ENCODE measurements at regions not wholly inside any gene's neighbourhood (a gene's known extent, or its start where the extent isn't known, plus 50 kb on each side); places are given as distances from the start of the nearest gene placed in this dataset.
A peak's percentile ranks its signal among the peaks of the same experiment; 100 is the strongest.

DNA sequence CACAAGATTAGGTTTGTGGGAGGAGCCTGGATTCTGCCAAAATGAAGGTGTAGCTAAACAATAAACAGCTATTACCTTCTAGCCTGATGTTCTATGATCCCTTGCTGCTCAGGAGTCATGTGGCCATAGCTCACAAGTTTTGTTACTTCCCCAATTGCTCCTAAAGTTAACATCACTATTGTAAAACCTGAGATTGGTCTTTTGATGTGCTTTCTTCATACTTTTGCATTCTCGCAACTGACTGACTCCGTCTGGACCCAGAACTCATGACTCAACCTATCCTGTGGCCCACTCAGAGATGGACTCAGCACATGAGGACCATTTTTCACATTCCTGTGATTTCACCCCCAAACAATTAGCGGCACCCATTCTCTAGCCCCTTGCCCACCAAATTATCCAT, 69.1 kb downstream of the PTGS2 start:
- TF ChIP-seq, protein P1, sequence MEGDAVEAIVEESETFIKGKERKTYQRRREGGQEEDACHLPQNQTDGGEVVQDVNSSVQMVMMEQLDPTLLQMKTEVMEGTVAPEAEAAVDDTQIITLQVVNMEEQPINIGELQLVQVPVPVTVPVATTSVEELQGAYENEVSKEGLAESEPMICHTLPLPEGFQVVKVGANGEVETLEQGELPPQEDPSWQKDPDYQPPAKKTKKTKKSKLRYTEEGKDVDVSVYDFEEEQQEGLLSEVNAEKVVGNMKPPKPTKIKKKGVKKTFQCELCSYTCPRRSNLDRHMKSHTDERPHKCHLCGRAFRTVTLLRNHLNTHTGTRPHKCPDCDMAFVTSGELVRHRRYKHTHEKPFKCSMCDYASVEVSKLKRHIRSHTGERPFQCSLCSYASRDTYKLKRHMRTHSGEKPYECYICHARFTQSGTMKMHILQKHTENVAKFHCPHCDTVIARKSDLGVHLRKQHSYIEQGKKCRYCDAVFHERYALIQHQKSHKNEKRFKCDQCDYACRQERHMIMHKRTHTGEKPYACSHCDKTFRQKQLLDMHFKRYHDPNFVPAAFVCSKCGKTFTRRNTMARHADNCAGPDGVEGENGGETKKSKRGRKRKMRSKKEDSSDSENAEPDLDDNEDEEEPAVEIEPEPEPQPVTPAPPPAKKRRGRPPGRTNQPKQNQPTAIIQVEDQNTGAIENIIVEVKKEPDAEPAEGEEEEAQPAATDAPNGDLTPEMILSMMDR (IDR thresholded peaks at IDR 0.05; ENCODE audit: unreplicated experiment in 3 of 3) = no peak
- Mint-ChIP-seq H3K4me1 (no peaks in the 10 kb centered on the region), H3K36me3 (ENCODE audit: low read depth) (no peaks in the 10 kb centered on the region), H3K27ac (no peak overlapping the region), H3K9me3 (no peaks in the 10 kb centered on the region), H3K27me3 (ENCODE audit: low read depth) (peaks cover 4% of the 10 kb centered on the region), H3K4me3 (no peak overlapping the region)

DNA sequence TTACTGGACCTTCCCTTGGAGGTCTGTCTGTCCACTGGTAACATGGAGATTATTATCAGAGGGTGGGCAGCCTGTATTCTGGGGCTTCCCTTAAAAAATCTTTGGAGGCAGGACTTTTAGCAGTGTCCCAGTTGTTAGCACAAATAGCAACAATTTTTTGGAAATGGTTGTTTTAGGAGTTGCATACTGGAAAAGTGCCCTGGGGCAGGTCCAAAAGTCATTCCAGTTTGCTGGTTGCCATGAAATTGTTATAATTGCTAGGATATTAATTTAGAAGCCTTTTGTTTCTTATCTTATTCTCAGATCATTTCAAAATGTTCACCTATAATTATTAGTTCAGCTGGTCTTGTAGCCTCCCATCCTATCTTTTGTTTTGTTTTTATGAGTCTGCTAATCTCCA, 71.0 kb downstream of the PTGS2 start:
- Mint-ChIP-seq H3K4me3 (no peak overlapping the region), H3K36me3 (ENCODE audit: low read depth) (no peaks in the 10 kb centered on the region), H3K9me3 (peaks cover 3% of the 10 kb centered on the region), H3K4me1 (no peaks in the 10 kb centered on the region), H3K27me3 (ENCODE audit: low read depth) (peaks cover 4% of the 10 kb centered on the region), H3K27ac (no peak overlapping the region)
- TF ChIP-seq, protein P1 (IDR thresholded peaks at IDR 0.05; ENCODE audit: unreplicated experiment in 3 of 3) = no peak

DNA sequence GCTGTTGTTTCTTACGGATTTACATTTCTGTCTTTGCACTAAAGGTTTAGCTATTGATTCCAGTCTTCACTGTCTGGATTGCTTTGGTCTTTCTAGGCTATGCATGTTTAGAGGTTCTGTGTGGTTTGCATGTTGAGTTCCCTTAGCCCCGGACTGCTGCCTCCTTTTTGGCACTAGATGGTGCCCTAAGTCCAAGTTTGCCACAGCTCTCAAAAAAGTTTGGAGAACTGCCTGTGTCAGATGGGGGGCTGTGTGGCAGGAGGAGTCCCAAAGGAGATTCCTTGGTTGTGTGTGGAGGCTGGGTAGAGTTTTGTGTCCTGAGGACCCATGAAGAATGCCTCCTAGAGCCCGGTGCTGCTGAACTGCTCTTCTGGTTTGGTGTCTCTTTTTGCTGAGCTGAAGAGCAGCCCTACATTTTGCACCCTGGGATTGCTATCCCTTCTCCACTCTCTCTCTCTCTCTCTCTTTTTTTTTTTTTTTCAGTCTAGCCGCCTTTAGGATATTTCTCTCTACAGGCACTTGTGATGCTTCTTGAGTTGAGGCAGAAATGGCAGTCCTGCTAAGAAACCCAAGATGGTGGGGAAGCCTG, 74.4 kb downstream of the PTGS2 start:
- Mint-ChIP-seq H3K9me3 (peaks cover 13% of the 10 kb centered on the region), H3K27ac (no peak overlapping the region), H3K27me3 (ENCODE audit: low read depth) (no peaks in the 10 kb centered on the region), H3K36me3 (ENCODE audit: low read depth) (no peaks in the 10 kb centered on the region), H3K4me1 (no peaks in the 10 kb centered on the region), H3K4me3 (no peak overlapping the region)
- TF ChIP-seq, protein P1 (IDR thresholded peaks at IDR 0.05; ENCODE audit: unreplicated experiment in 3 of 3) = peak; percentile 47 to 58 (median 50)

DNA sequence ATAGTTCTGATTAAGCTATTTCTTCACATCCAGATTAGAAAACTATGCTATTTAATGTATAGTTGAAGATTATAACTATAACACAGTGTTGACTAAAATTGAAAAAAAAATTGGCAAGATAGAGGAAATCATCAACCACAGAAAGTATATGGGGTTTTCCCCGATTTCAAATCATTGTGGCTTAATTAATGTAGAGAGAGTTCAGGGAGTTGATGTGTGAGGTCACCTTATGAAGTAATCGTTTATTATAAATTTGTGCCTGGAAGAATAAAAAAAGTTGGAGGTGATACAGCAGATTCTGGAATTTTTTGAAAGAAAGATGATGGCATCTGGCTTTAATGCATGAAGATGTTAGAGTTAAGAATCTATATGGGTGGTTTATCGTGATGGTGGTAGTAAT, 84.3 kb downstream of the PTGS2 start:
- TF ChIP-seq, protein P1 (IDR thresholded peaks at IDR 0.05; ENCODE audit: unreplicated experiment in 3 of 3) = no peak
- H3K27ac Mint-ChIP-seq = no peak overlapping the region
- H3K36me3 Mint-ChIP-seq (ENCODE audit: low read depth) = no peaks in the 10 kb centered on the region
- H3K27me3 Mint-ChIP-seq (ENCODE audit: low read depth) = no peaks in the 10 kb centered on the region
- peaks cover 9% of the 10 kb centered on the region for H3K9me3 Mint-ChIP-seq
- H3K4me3 Mint-ChIP-seq = no peak overlapping the region
- no peaks in the 10 kb centered on the region for H3K4me1 Mint-ChIP-seq

GRCh38 chr1:186578325-186579016, 101.8 kb downstream of the PTGS2 start:
- Mint-ChIP-seq H3K27me3 (ENCODE audit: low read depth) (no peaks in the 10 kb centered on the region), H3K36me3 (ENCODE audit: low read depth) (no peaks in the 10 kb centered on the region), H3K9me3 (peaks cover 5% of the 10 kb centered on the region), H3K4me1 (no peaks in the 10 kb centered on the region), H3K4me3 (no peak overlapping the region), H3K27ac (no peak overlapping the region)
- TF ChIP-seq, protein P1 (IDR thresholded peaks at IDR 0.05; ENCODE audit: unreplicated experiment in 3 of 3) = no peak

- TF ChIP-seq, protein P1 (IDR thresholded peaks at IDR 0.05; ENCODE audit: unreplicated experiment in 3 of 3) = no peak
- no peaks in the 10 kb centered on the region for H3K4me1 Mint-ChIP-seq
- peaks cover under 1% of the 10 kb centered on the region for H3K9me3 Mint-ChIP-seq
- no peak overlapping the region for H3K27ac Mint-ChIP-seq
- H3K4me3 Mint-ChIP-seq = no peak overlapping the region
- H3K27me3 Mint-ChIP-seq (ENCODE audit: low read depth) = no peaks in the 10 kb centered on the region
- H3K36me3 Mint-ChIP-seq (ENCODE audit: low read depth) = no peaks in the 10 kb centered on the region
These were observed 102.6 kb downstream of the PTGS2 start for GRCh38 chr1:186577633-186578032.
